HG02943 (cell line): ENCODE measurements at regions not wholly inside any gene's neighbourhood (a gene's known extent, or its start where the extent isn't known, plus 50 kb on each side); places are given as distances from the start of the nearest gene placed in this dataset.
"Not testable (repeated sequence)": the region's sequence is repeated elsewhere in the genome, so short reads cannot be mapped to it uniquely, and the experiment has no call there.

Source experiments
- ATAC-seq: cut with Tn5 transposase; IDR thresholded peaks from one replicate; pipeline ENCODE4 v1.9.1; 2021; ENCODE audit warnings: mild to moderate bottlenecking, low read depth, moderate library complexity; ENCODE audit not compliant: unreplicated experiment

DNA sequence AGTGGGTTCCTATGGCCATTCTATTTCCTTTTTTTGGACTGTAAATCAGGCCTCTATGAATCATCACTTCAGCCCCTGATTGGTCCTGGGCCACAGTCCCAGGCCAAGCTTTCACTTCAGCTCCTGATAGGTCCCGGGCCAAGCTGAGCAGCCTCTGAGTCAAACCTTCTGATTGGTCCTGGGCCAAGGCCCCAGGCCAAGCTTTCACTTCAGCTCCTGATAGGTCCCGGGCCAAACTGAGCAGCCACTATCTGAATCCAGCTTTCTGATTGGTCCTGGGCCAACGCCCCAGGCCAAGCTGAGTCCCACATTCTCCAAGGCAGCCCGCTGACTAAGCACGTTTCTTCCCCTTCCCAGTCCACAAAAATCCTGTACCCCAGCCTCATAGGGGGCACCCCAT lies 1972.9 kb upstream of the ACO1 start:
- ATAC-seq, result no peak

DNA sequence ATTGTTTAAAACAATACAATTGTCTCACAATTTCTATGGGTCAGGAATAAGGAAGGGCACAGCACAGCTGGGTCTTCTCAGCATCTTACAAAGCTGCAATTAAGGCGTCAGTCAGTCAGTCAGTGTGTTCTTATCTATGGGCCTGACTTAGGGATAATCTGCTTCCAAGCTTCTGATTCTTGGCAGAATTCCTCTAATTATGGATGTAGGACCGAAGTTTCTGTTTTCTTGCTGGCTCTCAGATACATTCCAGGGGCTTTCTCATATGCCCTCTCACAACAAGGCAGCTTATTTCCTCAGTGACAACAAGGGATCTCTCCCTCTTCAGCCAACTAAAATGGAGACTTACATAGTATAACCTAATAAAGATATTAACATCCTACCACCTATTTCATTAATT lies 1925.3 kb upstream of the ACO1 start:
- ATAC-seq, result no peak

GRCh38 chr9:30476826-30477225 lies 1907.6 kb upstream of the ACO1 start:
- no peak for ATAC-seq

DNA sequence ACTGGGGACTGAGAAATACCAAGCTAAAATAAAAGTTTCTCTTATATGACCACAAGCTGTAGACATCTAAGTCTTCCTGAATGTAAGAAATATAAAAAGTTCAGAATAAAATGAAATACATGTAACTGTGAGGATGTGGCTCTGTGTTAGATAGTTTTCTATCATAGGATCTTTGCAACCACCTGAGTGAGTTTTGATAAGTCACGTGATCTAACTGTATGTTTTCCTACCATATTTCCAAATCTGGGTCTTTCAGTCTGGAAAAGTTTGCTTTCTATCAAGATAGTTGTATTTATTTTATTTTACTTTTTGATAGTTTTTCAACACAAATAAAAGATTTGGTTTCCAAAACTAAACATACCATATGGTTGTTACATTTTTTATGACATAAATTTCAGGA lies 1905.8 kb upstream of the ACO1 start:
- no peak for ATAC-seq

DNA sequence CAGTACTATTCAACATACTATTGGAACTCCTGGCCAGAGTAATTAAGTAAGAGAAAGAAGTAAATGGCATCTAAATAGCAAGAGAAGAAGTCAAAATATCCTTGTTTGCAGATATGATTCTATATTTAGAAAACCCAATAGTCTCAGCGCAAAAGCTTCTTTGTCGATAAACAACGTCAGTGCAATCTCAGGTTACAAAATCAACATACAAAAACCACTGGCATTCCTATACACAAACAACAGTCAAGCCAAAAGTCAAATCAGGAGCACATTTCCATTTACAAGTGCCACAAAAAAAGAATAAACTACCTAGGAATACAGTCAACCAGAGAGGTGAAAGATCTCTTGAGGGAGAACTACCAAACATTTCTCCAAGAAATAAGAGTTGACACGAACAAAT lies 1901.9 kb upstream of the ACO1 start:
- no peak for ATAC-seq

- ATAC-seq, result no peak
These were observed 1899.8 kb upstream of the ACO1 start for GRCh38 chr9:30484690-30485089.

DNA sequence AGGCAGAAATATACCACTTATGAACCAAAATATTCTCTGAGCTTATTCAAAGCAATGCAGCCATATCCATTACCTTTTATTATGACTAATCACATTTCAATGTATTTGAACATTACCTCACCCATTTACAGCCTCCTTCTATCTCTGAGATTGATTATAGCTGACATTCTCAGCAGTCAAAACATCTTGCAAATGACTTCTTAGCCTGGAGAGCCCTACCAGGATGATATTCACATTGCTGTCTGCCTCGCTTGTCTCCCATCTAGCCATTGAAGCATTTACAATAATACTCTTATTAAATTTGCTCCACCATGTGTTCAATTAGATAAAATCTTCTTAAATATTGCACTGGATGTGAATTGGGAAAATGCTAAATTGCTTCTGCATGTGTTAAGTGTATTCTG lies 1879.9 kb upstream of the ACO1 start:
- no peak for ATAC-seq

GRCh38 chr9:30505311-30505710 lies 1879.1 kb upstream of the ACO1 start:
- ATAC-seq, result no peak

- ATAC-seq, result no peak
These were observed 1877.7 kb upstream of the ACO1 start for GRCh38 chr9:30506749-30507148.

- ATAC-seq, result no peak
These were observed 1877.3 kb upstream of the ACO1 start for GRCh38 chr9:30507166-30507565.

- no peak for ATAC-seq
These were observed 1872.8 kb upstream of the ACO1 start for GRCh38 chr9:30511666-30512065.

- no peak for ATAC-seq
These were observed 1865.3 kb upstream of the ACO1 start for GRCh38 chr9:30519166-30519565.

DNA sequence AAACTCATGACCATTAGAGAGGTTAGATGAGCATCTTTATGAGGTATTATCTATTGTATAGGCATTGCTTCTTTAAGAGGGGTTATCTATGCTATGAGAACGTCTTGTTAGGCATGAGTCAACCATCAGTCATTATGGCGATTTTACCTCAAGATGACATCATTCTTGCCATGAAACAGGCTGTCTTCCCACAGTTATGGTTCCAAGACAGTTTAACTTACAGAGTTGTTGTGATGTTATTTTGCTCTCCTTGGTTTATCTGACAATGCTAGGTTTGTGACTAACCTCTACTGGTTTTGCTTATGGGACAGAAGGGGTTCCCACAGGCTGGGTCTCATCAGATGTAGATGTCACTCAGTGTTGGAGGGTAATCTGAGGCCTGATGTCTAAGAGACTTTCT lies 1864.7 kb upstream of the ACO1 start:
- no peak for ATAC-seq

DNA sequence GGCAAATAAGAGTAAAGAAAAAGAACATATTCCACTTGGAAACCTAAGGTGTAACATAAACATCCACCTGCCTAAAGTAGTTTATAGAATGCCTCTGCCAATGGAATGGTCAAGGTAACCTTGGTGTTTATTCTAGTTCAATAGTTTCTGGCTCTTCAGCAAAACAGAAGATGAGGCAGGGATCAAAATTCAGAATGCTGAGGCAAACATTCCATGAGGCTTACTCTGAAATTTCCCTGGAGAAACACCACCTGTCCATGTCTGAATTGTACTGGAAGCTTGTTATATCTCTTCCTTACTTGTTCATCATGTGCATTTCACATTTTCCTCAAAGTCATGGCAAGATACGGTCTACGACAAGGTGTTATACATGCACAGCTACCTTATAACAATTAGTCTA lies 1862.4 kb upstream of the ACO1 start:
- ATAC-seq, result no peak

GRCh38 chr9:30522486-30522885 lies 1862.0 kb upstream of the ACO1 start:
- ATAC-seq, result no peak

DNA sequence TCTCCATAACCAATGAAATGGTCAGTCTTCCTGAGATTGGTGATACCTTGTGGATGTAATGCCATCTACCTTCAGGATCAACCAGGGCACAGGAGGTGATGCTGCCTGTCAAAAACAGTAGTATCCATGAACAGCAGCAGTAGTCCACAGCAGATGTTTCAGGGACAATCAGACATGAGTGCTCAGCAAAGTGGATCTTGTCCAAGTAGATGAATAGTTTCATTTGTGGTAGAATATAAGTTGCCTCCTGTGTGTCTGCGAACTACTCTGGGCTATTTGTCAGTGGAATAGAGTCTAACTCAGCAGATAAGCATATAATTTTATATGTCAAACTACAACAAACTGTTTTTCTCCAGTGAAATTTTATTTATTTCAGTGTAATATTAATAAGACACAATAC lies 1860.1 kb upstream of the ACO1 start:
- no peak for ATAC-seq

- ATAC-seq, result no peak
These were observed 1850.0 kb upstream of the ACO1 start for GRCh38 chr9:30534455-30534854.

DNA sequence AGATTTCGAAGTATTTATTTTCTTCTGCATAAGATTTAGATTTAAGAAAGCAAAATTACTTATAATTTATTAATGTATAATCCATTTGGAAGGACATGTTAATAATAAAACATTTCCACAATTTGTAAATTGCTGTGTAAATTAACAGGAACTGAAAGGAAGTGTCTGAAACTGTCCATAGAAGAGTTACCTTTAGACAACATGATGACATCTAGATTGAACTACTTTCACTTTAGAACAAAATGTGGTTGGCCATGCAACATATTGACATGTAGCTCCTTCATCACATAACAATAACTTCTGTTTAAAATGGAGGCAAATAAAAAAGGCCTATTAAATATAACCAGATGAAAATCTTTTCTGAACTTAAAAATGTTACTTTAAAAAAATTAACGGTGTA lies 1849.5 kb upstream of the ACO1 start:
- ATAC-seq, result no peak

DNA sequence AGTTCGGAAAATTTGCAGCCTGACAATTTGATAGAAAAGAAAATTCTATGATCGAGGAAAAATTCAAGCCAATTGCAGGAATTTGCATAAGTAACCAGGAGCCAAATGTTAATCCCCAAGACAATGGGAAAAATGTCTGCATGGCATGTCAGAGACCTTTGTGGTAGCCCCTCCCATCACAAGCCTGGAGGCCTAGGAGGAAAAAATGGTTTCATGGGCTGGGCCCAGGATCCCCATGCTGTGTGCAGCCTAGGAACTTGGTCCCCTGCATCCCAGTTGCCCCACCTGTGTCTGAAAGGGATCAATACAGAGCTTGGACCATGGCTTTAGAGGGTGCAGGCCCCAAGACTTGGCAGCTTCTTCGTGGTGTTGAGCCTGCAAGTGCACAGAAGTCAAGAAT lies 1847.9 kb upstream of the ACO1 start:
- no peak for ATAC-seq

DNA sequence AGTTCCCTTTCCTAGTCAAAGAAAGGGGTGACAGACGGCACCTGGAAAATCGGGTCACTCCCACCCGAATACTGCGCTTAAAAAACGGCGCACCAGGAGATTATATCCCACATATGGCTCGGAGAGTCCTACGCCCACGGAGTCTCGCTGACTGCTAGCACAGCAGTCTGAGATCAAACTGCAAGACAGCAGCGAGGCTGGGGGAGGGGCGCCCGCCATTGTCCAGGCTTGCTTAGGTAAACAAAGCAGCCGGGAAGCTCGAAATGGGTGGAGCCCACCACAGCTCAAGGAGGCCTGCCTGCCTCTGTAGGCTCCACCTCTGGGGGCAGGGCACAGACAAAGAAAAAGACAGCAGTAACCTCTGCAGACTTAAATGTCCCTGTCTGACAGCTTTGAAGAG lies 1844.7 kb upstream of the ACO1 start:
- ATAC-seq, result not testable (repeated sequence)

DNA sequence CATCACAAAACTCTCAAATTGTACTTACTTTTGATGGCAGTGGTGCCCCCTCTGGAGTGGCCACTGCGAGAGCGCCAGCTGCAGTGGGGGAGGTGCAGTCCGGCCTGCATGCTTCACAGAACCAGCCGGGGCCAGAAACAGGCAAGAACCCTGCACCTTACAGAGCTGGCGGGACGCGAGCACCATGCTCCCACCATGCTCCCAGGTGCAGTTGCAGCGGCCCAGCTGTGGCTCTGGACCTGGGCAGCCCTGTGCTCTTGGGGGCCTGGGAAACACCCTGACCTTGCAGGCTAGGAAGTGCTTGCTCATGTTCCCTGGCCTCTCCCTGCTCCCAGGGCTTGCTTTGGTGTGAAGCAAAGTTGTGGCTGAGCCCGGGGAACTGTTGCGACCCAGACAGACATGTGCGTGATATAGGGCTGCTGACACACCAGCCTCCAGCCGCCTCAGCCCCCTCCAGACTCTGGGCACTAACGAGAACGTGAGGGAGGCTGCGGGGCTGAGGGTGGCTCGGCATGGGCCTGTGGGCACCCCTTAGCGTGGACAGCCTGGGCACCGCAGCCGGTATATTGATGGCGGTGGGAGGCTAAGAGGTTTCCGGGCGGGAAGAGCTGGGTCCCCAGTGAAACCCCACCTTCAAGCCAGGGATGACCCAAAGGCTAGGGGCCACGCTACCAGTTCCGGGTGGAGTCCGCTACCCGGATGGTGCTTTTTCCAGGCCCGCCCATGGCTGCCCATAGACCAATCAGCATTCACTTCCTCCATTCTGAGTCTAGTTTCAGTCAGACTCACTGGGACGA lies 1809.9 kb upstream of the ACO1 start:
- no peak for ATAC-seq

DNA sequence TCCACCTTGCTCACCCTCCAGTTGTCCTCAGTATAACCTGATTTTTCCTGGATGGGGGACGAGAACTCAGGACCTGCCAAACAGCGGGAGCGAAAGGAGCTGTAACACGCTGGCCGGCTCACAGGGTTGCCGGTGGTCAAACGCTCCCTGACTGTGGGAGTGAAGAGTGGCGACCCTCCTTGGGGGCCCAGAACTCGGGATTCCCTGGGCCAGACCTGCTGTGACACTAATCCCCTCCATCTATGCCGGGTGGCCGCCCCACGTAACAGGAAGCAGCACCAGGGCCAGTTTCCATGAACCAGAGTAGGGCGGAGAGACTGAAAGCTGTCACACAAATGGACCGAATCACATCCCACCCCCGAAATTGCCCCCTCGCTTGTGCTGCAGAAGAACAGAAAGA lies 1809.2 kb upstream of the ACO1 start:
- no peak for ATAC-seq

DNA sequence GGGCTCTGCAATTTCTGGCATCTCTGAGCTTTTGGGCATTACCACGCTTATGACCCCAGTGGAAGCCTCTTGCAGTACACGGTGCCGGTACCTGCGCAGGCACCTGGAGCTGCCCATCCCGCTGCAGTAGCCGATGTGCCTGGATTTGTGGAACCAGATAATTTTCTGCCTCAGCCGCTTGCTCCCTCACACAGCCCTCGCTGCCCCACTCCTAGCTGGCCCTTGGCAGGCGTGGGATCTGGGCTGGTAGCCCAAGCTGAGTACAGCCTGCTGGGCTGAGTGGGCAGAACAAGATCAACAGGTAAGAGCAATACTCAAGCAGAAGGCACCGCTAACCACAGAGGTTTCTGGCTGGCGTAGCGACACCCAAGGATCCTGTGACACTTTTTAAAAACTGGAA lies 1808.8 kb upstream of the ACO1 start:
- no peak for ATAC-seq
